ENCODE measurements at regions not wholly inside any gene's neighbourhood (a gene's known extent, or its start where the extent isn't known, plus 50 kb on each side); places are given as distances from the start of the nearest gene placed in this dataset.

GRCh38 chr16:73248316-73248715 lies 200.4 kb upstream of the ZFHX3 start:
- TF ChIP-seq CTCF (conservative IDR thresholded peaks at IDR 0.05; ENCODE audit: low read depth, low read length) (no peak), FOS (IDR thresholded peaks at IDR 0.05; ENCODE audit: low read depth, low read length) (no peak), RCOR1 (IDR thresholded peaks at IDR 0.05; ENCODE audit: insufficient replicate concordance, low read length) (no peak), ELK1 (IDR thresholded peaks at IDR 0.05; ENCODE audit: borderline replicate concordance, low read depth, low read length) (no peak), POLR2A (IDR thresholded peaks at IDR 0.05; ENCODE audit: low read depth, low read length) (no peak), SMC3 (IDR thresholded peaks at IDR 0.05; ENCODE audit: low read depth, low read length) (no peak), RFX5 (IDR thresholded peaks at IDR 0.05; ENCODE audit: low read depth, low read length) (no peak), BHLHE40 (IDR thresholded peaks at IDR 0.05; ENCODE audit: low read depth, low read length) (no peak), RAD21 (IDR thresholded peaks at IDR 0.05; ENCODE audit: low read length) (no peak), MAZ (IDR thresholded peaks at IDR 0.05; ENCODE audit: borderline replicate concordance, low read depth, low read length) (no peak), NFE2L2 (IDR thresholded peaks at IDR 0.05; ENCODE audit: low read depth, low read length) (no peak)
